HFFc6 (cell line): ENCODE measurements at regions not wholly inside any gene's neighbourhood (a gene's known extent, or its start where the extent isn't known, plus 50 kb on each side); places are given as distances from the start of the nearest gene placed in this dataset.
"Not testable (repeated sequence)": the region's sequence is repeated elsewhere in the genome, so short reads cannot be mapped to it uniquely, and the experiment has no call there.

Experiments used
- DNase-seq: peaks from one replicate; pipeline ENCODE4 v3.0.0-alpha.2; 2018
- H3K27ac Mint-ChIP-seq: 2 replicates; pipeline ENCODE4 v1.8.0; 2020; ENCODE audit warnings: mild to moderate bottlenecking, mixed read lengths
- H3K27me3 Mint-ChIP-seq: 2 replicates; pipeline ENCODE4 v1.8.0; 2021; ENCODE audit warnings: mild to moderate bottlenecking, moderate library complexity, mixed read lengths; ENCODE audit not compliant: insufficient read depth
- H3K36me3 Mint-ChIP-seq: 2 replicates; pipeline ENCODE4 v1.8.0; 2021; ENCODE audit warnings: low read depth, mixed read lengths
- H3K4me1 Mint-ChIP-seq: 2 replicates; pipeline ENCODE4 v1.8.0; 2020; ENCODE audit warnings: low read depth, mixed read lengths
- H3K4me3 Mint-ChIP-seq: 2 replicates; pipeline ENCODE4 v1.8.0; 2020; ENCODE audit warnings: mild to moderate bottlenecking, moderate library complexity, mixed read lengths
- H3K9me3 Mint-ChIP-seq: 2 replicates; pipeline ENCODE4 v1.8.0; 2020; ENCODE audit warnings: mild to moderate bottlenecking, mixed read lengths
- CTCF ChIP-seq: fragments of 200-600 bp; sonication (generic); IDR thresholded peaks from 2 replicates; pipeline ENCODE4 v1.5.0; 2021; ENCODE audit warnings: antibody characterized with exemption, mild to moderate bottlenecking

GRCh38 chr10:60597513-60597912 lies 180.8 kb upstream of the CDK1 start:
- no peak overlapping the region for H3K4me3 Mint-ChIP-seq
- H3K4me1 Mint-ChIP-seq = no peaks in the 10 kb centered on the region
- no peaks in the 10 kb centered on the region for H3K9me3 Mint-ChIP-seq
- H3K27ac Mint-ChIP-seq = no peak overlapping the region
- H3K27me3 Mint-ChIP-seq = no peaks in the 10 kb centered on the region; the same call in none of the 2 replicates
- TF ChIP-seq CTCF = no peak
- DNase-seq = no peak
- no peaks in the 10 kb centered on the region for H3K36me3 Mint-ChIP-seq

GRCh38 chr10:60595852-60596251 lies 182.4 kb upstream of the CDK1 start:
- no peak for DNase-seq
- no peaks in the 10 kb centered on the region for H3K9me3 Mint-ChIP-seq
- no peak for TF ChIP-seq CTCF
- no peak overlapping the region for H3K4me3 Mint-ChIP-seq
- no peaks in the 10 kb centered on the region for H3K4me1 Mint-ChIP-seq
- no peaks in the 10 kb centered on the region for H3K36me3 Mint-ChIP-seq
- no peak overlapping the region for H3K27ac Mint-ChIP-seq
- H3K27me3 Mint-ChIP-seq = no peaks in the 10 kb centered on the region; the same call in none of the 2 replicates

- peak; percentile 24; the same call in 1 of the 2 replicates for TF ChIP-seq CTCF
- no peaks in the 10 kb centered on the region; the same call in none of the 2 replicates for H3K27me3 Mint-ChIP-seq
- no peak overlapping the region for H3K4me3 Mint-ChIP-seq
- peak; percentile 4 for DNase-seq
- H3K9me3 Mint-ChIP-seq = no peaks in the 10 kb centered on the region
- H3K36me3 Mint-ChIP-seq = no peaks in the 10 kb centered on the region
- H3K27ac Mint-ChIP-seq = no peak overlapping the region
- H3K4me1 Mint-ChIP-seq = no peaks in the 10 kb centered on the region
These were observed 183.7 kb upstream of the CDK1 start for GRCh38 chr10:60594476-60595051.

- H3K4me3 Mint-ChIP-seq = no peak overlapping the region
- DNase-seq = no peak
- H3K27ac Mint-ChIP-seq = no peak overlapping the region
- H3K4me1 Mint-ChIP-seq = no peaks in the 10 kb centered on the region
- no peaks in the 10 kb centered on the region for H3K36me3 Mint-ChIP-seq
- H3K9me3 Mint-ChIP-seq = no peaks in the 10 kb centered on the region
- no peak for TF ChIP-seq CTCF
- no peaks in the 10 kb centered on the region; the same call in none of the 2 replicates for H3K27me3 Mint-ChIP-seq
These were observed 187.2 kb upstream of the CDK1 start for GRCh38 chr10:60591119-60591518.

- DNase-seq = no peak
- H3K4me1 Mint-ChIP-seq = no peaks in the 10 kb centered on the region
- no peaks in the 10 kb centered on the region for H3K27me3 Mint-ChIP-seq
- H3K36me3 Mint-ChIP-seq = no peaks in the 10 kb centered on the region
- no peak overlapping the region for H3K27ac Mint-ChIP-seq
- no peaks in the 10 kb centered on the region for H3K9me3 Mint-ChIP-seq
- H3K4me3 Mint-ChIP-seq = no peak overlapping the region
- TF ChIP-seq CTCF = no peak
These were observed 188.9 kb upstream of the CDK1 start for GRCh38 chr10:60589376-60589775.

- DNase-seq, H3K4me1 Mint-ChIP-seq, H3K27ac Mint-ChIP-seq, H3K4me3 Mint-ChIP-seq, H3K27me3 Mint-ChIP-seq, H3K36me3 Mint-ChIP-seq, H3K9me3 Mint-ChIP-seq: not testable (repeated sequence)
These were observed 192.1 kb upstream of the ANK3 start for GRCh38 chr10:60581782-60582181.
